T-cell (primary cell): ENCODE measurements at regions not wholly inside any gene's neighbourhood (a gene's known extent, or its start where the extent isn't known, plus 50 kb on each side); places are given as distances from the start of the nearest gene placed in this dataset.

Experiments
- ATAC-seq, 4 experiments: fragments of 200-7000 bp in 3 of 4; fragments of 150-1000 bp in 1 of 4; cut with Tn5 transposase; replicated peaks in 1 of 4; 1 replicate in 3 of 4; 2 replicates in 1 of 4; pipeline ENCODE4 v1.10.0; 2021; ENCODE audit warnings: moderate library complexity in 3 of 4, mild to moderate bottlenecking in 2 of 4, moderate number of reproducible peaks in 1 of 4
- CTCF ChIA-PET, 2 donors: fragments of 300-600 bp; sonication (Branson Sonifier 250); formaldehyde crosslinking; loops; one replicate each; lab custom pipeline; 2022; ENCODE audit warnings: antibody characterized with exemption in 2 of 2; lab: Charles Lee
- POLR2A ChIA-PET, 2 donors: fragments of 300-600 bp; sonication (Branson Sonifier 250); formaldehyde crosslinking; loops; one replicate each; lab custom pipeline; 2022; ENCODE audit warnings: antibody characterized with exemption in 2 of 2; lab: Charles Lee
- DNase-seq, 35 experiments: peaks; one replicate each; pipeline versions ENCODE4 v3.0.0 to v3.0.0-alpha.2; 2013 to 2023
- H3K27ac ChIP-seq: one replicate; pipeline ENCODE4 v1.5.1; 2013; ENCODE audit warnings: low read length
- H3K27me3 ChIP-seq, 2 experiments: replicated peaks in 1 of 2; 1 replicate in 1 of 2; 2 replicates in 1 of 2; pipeline versions ENCODE4 v1.6.1 to v1.7.0; 2013; ENCODE audit warnings: low read length in 1 of 2, mixed read lengths in 1 of 2; ENCODE audit not compliant: control insufficient read depth in 2 of 2, insufficient read depth in 2 of 2; ENCODE audit errors: extremely low read depth in 1 of 2
- H3K36me3 ChIP-seq, 2 donors: 1 replicate in 1 of 2; 2 replicates in 1 of 2; pipeline versions ENCODE4 v1.6.1 to v1.7.0; 2013; ENCODE audit warnings: low read length in 1 of 2; ENCODE audit not compliant: control insufficient read depth in 2 of 2, insufficient read depth in 1 of 2; ENCODE audit errors: extremely low read depth in 1 of 2
- H3K4me1 ChIP-seq, 2 experiments: 1 replicate in 1 of 2; 2 replicates in 1 of 2; pipeline versions ENCODE4 v1.6.1 to v1.7.0; 2013; ENCODE audit warnings: low read length in 2 of 2, mixed read lengths in 1 of 2; ENCODE audit not compliant: insufficient read depth in 2 of 2, control insufficient read depth in 1 of 2; ENCODE audit errors: extremely low read depth in 1 of 2
- H3K4me3 ChIP-seq, 2 donors: 1 replicate in 1 of 2; 2 replicates in 1 of 2; pipeline versions ENCODE4 v1.5.1 to v1.7.0; 2013; ENCODE audit warnings: mild to moderate bottlenecking in 2 of 2, low read length in 1 of 2, moderate library complexity in 1 of 2; ENCODE audit not compliant: control insufficient read depth in 1 of 2; ENCODE audit errors: extremely low read depth in 1 of 2
- H3K9me3 ChIP-seq: 2 replicates; pipeline ENCODE4 v1.7.0; 2013
- H3K27ac Mint-ChIP-seq, 2 donors: one replicate each; pipeline ENCODE4 v1.8.0; 2020 to 2021; ENCODE audit warnings: mild to moderate bottlenecking in 2 of 2, mixed read lengths in 2 of 2
- H3K27me3 Mint-ChIP-seq, 2 donors: one replicate each; pipeline ENCODE4 v1.8.0; 2021 to 2022; ENCODE audit warnings: mixed read lengths in 2 of 2
- H3K36me3 Mint-ChIP-seq: one replicate; pipeline ENCODE4 v1.8.0; 2021; ENCODE audit warnings: mixed read lengths
- H3K4me1 Mint-ChIP-seq, 3 donors: one replicate each; pipeline ENCODE4 v1.8.0; 2020 to 2022; ENCODE audit warnings: mixed read lengths in 3 of 3, mild to moderate bottlenecking in 1 of 3
- H3K4me3 Mint-ChIP-seq, 3 donors: one replicate each; pipeline ENCODE4 v1.8.0; 2020 to 2022; ENCODE audit warnings: mild to moderate bottlenecking in 3 of 3, mixed read lengths in 3 of 3, moderate library complexity in 3 of 3
- H3K9me3 Mint-ChIP-seq, 3 donors: one replicate each; pipeline ENCODE4 v1.8.0; 2020 to 2022; ENCODE audit warnings: mixed read lengths in 3 of 3
- WGBS: methylation state at CpG from one replicate; pipeline ENCODE4 v1.1.5; 2013; ENCODE audit warnings: missing lambda C conversion rate; ENCODE audit not compliant: insufficient coverage; 5-methylcytosine and 5-hydroxymethylcytosine counted together

DNA sequence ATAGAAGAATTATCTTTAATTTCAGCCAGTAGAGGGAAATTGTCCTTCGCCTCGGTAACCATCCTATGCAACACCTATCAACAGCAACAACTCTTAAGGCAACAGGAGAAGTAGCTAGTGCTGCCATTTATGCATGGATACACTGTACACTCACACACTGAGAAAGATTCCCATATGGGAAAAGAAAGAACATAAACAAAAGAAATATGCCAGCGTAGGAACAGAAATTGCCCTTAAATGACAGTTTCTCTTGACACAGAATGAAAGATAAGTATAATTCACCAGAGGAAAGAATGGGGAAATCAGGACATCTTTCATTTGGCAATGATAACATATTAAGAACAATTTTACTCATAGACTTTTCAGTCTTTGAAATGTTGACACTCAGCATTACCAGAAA lies 466.9 kb downstream of the BCAT1 start:
- WGBS, result no CpG with 5 or more reads among the region's 3 CpGs
- POLR2A ChIA-PET, result no interaction called here
- Histone ChIP-seq H3K27ac (no peak overlapping the region), H3K4me3 (no peak overlapping the region), H3K9me3 (no peaks in the 10 kb centered on the region), H3K4me1 (no peaks in the 10 kb centered on the region), H3K27me3 (no peaks in the 10 kb centered on the region), H3K36me3 (no peaks in the 10 kb centered on the region)
- Mint-ChIP-seq H3K36me3 (no peaks in the 10 kb centered on the region), H3K4me1 (no peaks in the 10 kb centered on the region), H3K27me3 (no peaks in the 10 kb centered on the region), H3K27ac (no peak overlapping the region), H3K9me3 (no peaks in the 10 kb centered on the region), H3K4me3 (no peak overlapping the region)
- ATAC-seq (no peak), DNase-seq (no peak)
- CTCF ChIA-PET, result interaction anchor here in 1 of 2 donors (1.2 kb wide), 1 partner anchor 19 kb away, joined by 4 read pairs; no protein-coding TSS in a partner anchor

DNA sequence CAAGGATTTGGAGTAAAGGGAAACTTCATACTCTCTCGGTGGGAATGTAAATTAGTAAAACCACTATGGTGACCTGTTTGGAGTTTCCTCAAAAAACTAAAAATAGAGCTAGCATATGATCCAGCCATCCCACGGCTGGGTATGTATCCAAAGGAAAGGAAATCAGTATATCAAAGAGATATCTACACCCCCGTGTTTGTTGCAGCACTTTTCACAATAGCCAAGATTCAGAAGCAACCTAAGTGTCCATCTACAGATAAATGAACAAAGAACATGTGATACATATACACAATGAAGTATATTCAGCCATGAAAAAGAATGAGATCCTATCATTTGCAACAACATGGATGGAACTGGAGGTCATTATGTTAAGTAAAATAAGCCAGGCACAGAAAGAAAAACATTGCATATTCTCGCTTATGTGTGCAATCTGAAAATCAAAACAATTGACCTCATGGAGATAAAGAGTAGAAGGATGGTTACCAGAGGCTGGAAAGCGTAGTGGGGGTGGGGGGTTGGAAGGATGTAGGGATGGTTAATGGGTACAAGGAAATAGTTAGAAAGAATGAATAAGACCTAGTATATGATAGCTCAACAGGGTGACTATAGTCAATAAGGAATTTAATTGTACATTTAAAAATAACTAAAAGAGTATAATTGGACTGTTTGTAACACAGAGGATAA lies 468.0 kb downstream of the BCAT1 start:
- POLR2A ChIA-PET, result no interaction called here
- no peak for DNase-seq
- no peaks in the 10 kb centered on the region for H3K27me3 Mint-ChIP-seq
- H3K4me3 Mint-ChIP-seq, result no peak overlapping the region
- H3K27ac Mint-ChIP-seq, result no peak overlapping the region
- Histone ChIP-seq H3K4me1 (no peaks in the 10 kb centered on the region), H3K27ac (no peak overlapping the region), H3K36me3 (no peaks in the 10 kb centered on the region), H3K27me3 (no peaks in the 10 kb centered on the region), H3K4me3 (no peak overlapping the region), H3K9me3 (no peaks in the 10 kb centered on the region)
- no peaks in the 10 kb centered on the region for H3K36me3 Mint-ChIP-seq
- ATAC-seq, result no peak
- WGBS, result 100% methylated on average over 1 of the region's 5 CpGs
- H3K4me1 Mint-ChIP-seq, result no peaks in the 10 kb centered on the region
- no peaks in the 10 kb centered on the region for H3K9me3 Mint-ChIP-seq
- CTCF ChIA-PET, result no interaction called here

DNA sequence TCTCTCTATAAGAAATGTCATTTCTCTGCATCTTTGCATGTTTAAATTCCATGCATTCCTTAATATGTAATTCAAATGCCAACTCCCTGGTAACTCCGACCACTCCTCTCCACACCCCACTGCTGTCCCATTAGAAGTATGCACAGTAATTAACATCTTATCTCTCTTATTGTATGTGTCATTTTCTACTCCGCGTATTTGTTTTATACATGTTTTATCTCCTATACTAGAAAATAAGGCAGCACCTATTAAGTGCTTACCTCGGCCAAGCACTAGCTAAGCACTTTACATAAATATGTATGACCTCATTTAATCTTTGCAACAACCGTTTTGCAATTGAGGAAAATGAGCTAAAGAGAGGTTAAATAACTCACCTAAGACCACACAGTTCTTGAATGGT lies 469.8 kb downstream of the BCAT1 start:
- no CpG with 5 or more reads among the region's 5 CpGs for WGBS
- Histone ChIP-seq H3K4me3 (no peak overlapping the region), H3K4me1 (no peaks in the 10 kb centered on the region), H3K9me3 (no peaks in the 10 kb centered on the region), H3K27ac (no peak overlapping the region), H3K27me3 (no peaks in the 10 kb centered on the region), H3K36me3 (no peaks in the 10 kb centered on the region)
- ATAC-seq (no peak), DNase-seq (no peak)
- Mint-ChIP-seq H3K4me1 (no peaks in the 10 kb centered on the region), H3K36me3 (no peaks in the 10 kb centered on the region), H3K27me3 (no peaks in the 10 kb centered on the region), H3K4me3 (no peak overlapping the region), H3K27ac (no peak overlapping the region), H3K9me3 (no peaks in the 10 kb centered on the region)
- ChIA-PET CTCF (no interaction called here), POLR2A (no interaction called here)

DNA sequence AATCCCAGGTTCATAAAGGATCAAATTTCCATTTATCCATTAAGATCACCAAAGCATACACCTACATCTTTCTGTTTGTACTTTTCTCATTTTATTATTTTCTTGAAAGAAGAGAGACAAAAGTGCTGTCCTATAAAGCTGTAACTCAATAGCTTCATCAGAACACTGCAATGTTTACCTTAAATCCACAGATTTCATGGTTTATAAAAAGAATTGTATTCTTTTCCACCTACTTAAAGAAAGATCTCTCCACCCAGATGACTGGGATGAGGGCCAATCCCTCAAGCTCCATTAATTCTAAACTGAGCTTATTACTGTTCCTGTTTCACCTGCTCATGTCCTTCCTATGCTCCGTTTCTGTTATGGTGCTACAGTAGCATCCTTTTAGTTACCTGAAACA lies 470.6 kb downstream of the BCAT1 start:
- Histone ChIP-seq H3K27me3 (no peaks in the 10 kb centered on the region), H3K4me3 (no peak overlapping the region), H3K27ac (no peak overlapping the region), H3K36me3 (no peaks in the 10 kb centered on the region), H3K4me1 (no peaks in the 10 kb centered on the region), H3K9me3 (no peaks in the 10 kb centered on the region)
- 73% methylated on average over 1 of the region's 1 CpG for WGBS
- Mint-ChIP-seq H3K27ac (no peak overlapping the region), H3K9me3 (no peaks in the 10 kb centered on the region), H3K4me1 (no peaks in the 10 kb centered on the region), H3K36me3 (no peaks in the 10 kb centered on the region), H3K4me3 (no peak overlapping the region), H3K27me3 (no peaks in the 10 kb centered on the region)
- ATAC-seq (no peak), DNase-seq (no peak)
- POLR2A ChIA-PET, result no interaction called here
- CTCF ChIA-PET, result no interaction called here

DNA sequence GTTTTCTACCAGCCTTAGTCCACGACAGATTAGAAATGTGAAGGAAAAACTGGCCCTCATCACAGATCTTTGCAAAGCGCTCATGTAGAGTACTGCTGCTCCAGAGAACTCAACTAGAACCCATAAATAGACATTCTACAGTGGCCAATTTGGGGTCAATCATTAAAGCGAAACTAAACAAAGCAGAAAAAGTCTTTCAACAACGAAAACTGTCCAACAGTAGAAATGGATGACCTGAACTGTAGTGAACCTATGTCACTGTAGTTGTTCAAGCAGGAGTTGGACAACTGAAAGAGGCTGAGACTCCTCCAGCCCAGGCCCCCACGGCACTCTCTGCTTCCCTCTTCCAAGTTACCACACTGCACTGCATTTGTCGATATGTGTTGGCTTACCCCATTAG lies 472.6 kb downstream of the BCAT1 start:
- ChIA-PET POLR2A (no interaction called here), CTCF (no interaction called here)
- H3K4me3 ChIP-seq, result no peak overlapping the region
- WGBS, result 66% methylated on average over 2 of the region's 6 CpGs
- no peaks in the 10 kb centered on the region for H3K4me1 Mint-ChIP-seq
- H3K4me3 Mint-ChIP-seq, result no peak overlapping the region
- no peaks in the 10 kb centered on the region for H3K9me3 Mint-ChIP-seq
- no peak overlapping the region for H3K27ac Mint-ChIP-seq
- ATAC-seq (no peak), DNase-seq (no peak)
- H3K27me3 Mint-ChIP-seq, result no peaks in the 10 kb centered on the region
- no peak overlapping the region for H3K27ac ChIP-seq
- no peaks in the 10 kb centered on the region for H3K36me3 ChIP-seq
- H3K9me3 ChIP-seq, result no peaks in the 10 kb centered on the region
- no peaks in the 10 kb centered on the region for H3K4me1 ChIP-seq
- no peaks in the 10 kb centered on the region for H3K36me3 Mint-ChIP-seq
- H3K27me3 ChIP-seq, result no peaks in the 10 kb centered on the region

DNA sequence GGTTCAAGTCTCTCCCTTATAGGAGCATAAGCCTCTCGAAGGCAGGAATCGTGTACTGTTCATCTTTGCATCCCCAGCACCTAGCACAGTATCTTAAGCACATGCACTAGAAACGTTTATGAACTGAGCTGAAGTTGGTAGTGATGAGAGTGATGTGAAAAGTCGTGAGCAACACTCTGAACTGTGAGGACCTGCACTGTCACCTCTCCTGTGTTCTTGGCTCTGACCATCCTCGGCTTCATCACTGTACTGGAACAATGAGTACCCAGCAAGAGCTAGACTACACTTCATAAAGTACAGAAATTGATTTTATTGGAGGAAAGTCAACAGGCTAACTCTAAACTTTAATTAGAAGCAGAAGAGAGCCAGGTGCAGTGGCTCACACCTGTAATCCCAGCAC lies 473.6 kb downstream of the BCAT1 start:
- no peak overlapping the region for H3K4me3 Mint-ChIP-seq
- Histone ChIP-seq H3K4me1 (no peaks in the 10 kb centered on the region), H3K36me3 (no peaks in the 10 kb centered on the region), H3K27me3 (no peaks in the 10 kb centered on the region), H3K4me3 (no peak overlapping the region), H3K9me3 (no peaks in the 10 kb centered on the region), H3K27ac (no peak overlapping the region)
- no peaks in the 10 kb centered on the region for H3K27me3 Mint-ChIP-seq
- ChIA-PET POLR2A (no interaction called here), CTCF (no interaction called here)
- no peaks in the 10 kb centered on the region for H3K9me3 Mint-ChIP-seq
- ATAC-seq (no peak), DNase-seq (no peak)
- H3K36me3 Mint-ChIP-seq, result no peaks in the 10 kb centered on the region
- no CpG with 5 or more reads among the region's 5 CpGs for WGBS
- H3K4me1 Mint-ChIP-seq, result no peaks in the 10 kb centered on the region
- H3K27ac Mint-ChIP-seq, result no peak overlapping the region

DNA sequence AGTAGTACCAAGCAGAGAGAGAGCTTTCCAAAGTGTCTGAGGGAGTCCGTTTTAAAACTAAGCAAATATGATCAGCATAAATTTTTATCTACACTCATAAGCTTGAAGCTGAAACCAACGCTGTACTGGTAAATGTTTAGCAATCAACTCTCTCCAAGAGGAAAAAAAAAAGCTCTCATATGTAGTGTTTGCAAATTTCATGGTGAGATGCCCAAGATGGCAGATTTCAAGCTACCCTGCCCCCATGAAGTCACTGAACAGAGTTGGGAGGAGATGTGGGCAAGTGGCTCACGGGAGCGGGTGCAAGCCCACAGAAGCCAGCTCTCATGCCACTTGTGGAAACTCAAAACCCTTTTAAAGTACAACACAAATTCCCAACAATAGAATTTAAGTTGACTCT lies 475.8 kb downstream of the BCAT1 start:
- ChIA-PET POLR2A (no interaction called here), CTCF (no interaction called here)
- H3K27ac Mint-ChIP-seq, result no peak overlapping the region
- H3K36me3 Mint-ChIP-seq, result no peaks in the 10 kb centered on the region
- Histone ChIP-seq H3K27me3 (no peaks in the 10 kb centered on the region), H3K4me1 (no peaks in the 10 kb centered on the region), H3K27ac (no peak overlapping the region), H3K9me3 (no peaks in the 10 kb centered on the region), H3K36me3 (no peaks in the 10 kb centered on the region), H3K4me3 (no peak overlapping the region)
- no peak for DNase-seq
- ATAC-seq, result no peak
- WGBS, result no CpG with 5 or more reads among the region's 4 CpGs
- H3K4me1 Mint-ChIP-seq, result no peaks in the 10 kb centered on the region
- no peaks in the 10 kb centered on the region for H3K27me3 Mint-ChIP-seq
- H3K4me3 Mint-ChIP-seq, result no peak overlapping the region
- H3K9me3 Mint-ChIP-seq, result no peaks in the 10 kb centered on the region
